Mesenchymal stem cell (in vitro differentiated cells and primary cell): ENCODE measurements at regions not wholly inside any gene's neighbourhood (a gene's known extent, or its start where the extent isn't known, plus 50 kb on each side); places are given as distances from the start of the nearest gene placed in this dataset.
"Not testable (repeated sequence)": the region's sequence is repeated elsewhere in the genome, so short reads cannot be mapped to it uniquely, and the experiment has no call there.

Experiments
- DNase-seq: peaks from one replicate; pipeline ENCODE4 v3.0.0-alpha.2; 2013
- H2AFZ ChIP-seq: one replicate; pipeline ENCODE4 v1.6.1; 2013; ENCODE audit warnings: low read depth, mild to moderate bottlenecking, control low read depth, inconsistent platforms, low read length, moderate library complexity
- H2AK5ac ChIP-seq: 2 replicates; pipeline ENCODE4 v1.6.1; 2013; ENCODE audit warnings: low read length, moderate library complexity, mild to moderate bottlenecking, inconsistent platforms; ENCODE audit not compliant: severe bottlenecking
- H2BK120ac ChIP-seq: one replicate; pipeline ENCODE4 v1.6.1; 2013; ENCODE audit warnings: low read depth, mild to moderate bottlenecking, inconsistent platforms, low read length, moderate library complexity
- H2BK12ac ChIP-seq, 2 experiments: one replicate each; pipeline ENCODE4 v1.6.1; 2013; ENCODE audit warnings: inconsistent platforms in 2 of 2, low read length in 2 of 2, mild to moderate bottlenecking in 2 of 2, moderate library complexity in 2 of 2, control low read depth in 1 of 2
- H2BK15ac ChIP-seq: one replicate; pipeline ENCODE4 v1.6.1; 2013; ENCODE audit warnings: mild to moderate bottlenecking, low read depth, inconsistent platforms; ENCODE audit not compliant: poor library complexity, severe bottlenecking
- H2BK5ac ChIP-seq: 2 replicates; pipeline ENCODE4 v1.6.1; 2013; ENCODE audit warnings: low read depth, mild to moderate bottlenecking, low read length, control low read depth, inconsistent platforms; ENCODE audit not compliant: poor library complexity, severe bottlenecking
- H3K14ac ChIP-seq, 2 experiments: one replicate each; pipeline ENCODE4 v1.6.1; 2013; ENCODE audit warnings: inconsistent platforms in 2 of 2, low read length in 2 of 2, control low read depth in 1 of 2, mild to moderate bottlenecking in 1 of 2, moderate library complexity in 1 of 2
- H3K18ac ChIP-seq, 2 experiments: one replicate each; pipeline ENCODE4 v1.6.1; 2013; ENCODE audit warnings: inconsistent platforms in 2 of 2, low read length in 2 of 2, control low read depth in 1 of 2, low read depth in 1 of 2, mild to moderate bottlenecking in 1 of 2
- H3K23ac ChIP-seq, 2 experiments: one replicate each; pipeline ENCODE4 v1.6.1; 2013; ENCODE audit warnings: inconsistent platforms in 2 of 2, low read length in 2 of 2, mild to moderate bottlenecking in 2 of 2, moderate library complexity in 2 of 2, control low read depth in 1 of 2
- H3K27ac ChIP-seq: 2 replicates; pipeline ENCODE4 v1.5.1; 2013; ENCODE audit warnings: mild to moderate bottlenecking, moderate library complexity, low read length, control low read depth, inconsistent platforms; ENCODE audit not compliant: poor library complexity, severe bottlenecking
- H3K27me3 ChIP-seq, 2 experiments: 2 replicates each; pipeline versions ENCODE4 v1.6.1 to v1.7.0; 2013; ENCODE audit warnings: low read length in 2 of 2, mild to moderate bottlenecking in 2 of 2, moderate library complexity in 2 of 2, control low read depth in 1 of 2, inconsistent platforms in 1 of 2; ENCODE audit not compliant: control insufficient read depth in 1 of 2, insufficient read depth in 1 of 2
- H3K36me3 ChIP-seq, 2 experiments: 2 replicates each; pipeline versions ENCODE4 v1.6.1 to v1.7.0; 2013; ENCODE audit warnings: low read length in 2 of 2, control low read depth in 1 of 2, inconsistent platforms in 1 of 2, low read depth in 1 of 2, mild to moderate bottlenecking in 1 of 2; ENCODE audit not compliant: insufficient read depth in 2 of 2, control insufficient read depth in 1 of 2
- H3K4ac ChIP-seq, 2 experiments: one replicate each; pipeline ENCODE4 v1.6.1; 2013; ENCODE audit warnings: inconsistent platforms in 2 of 2, low read length in 2 of 2, mild to moderate bottlenecking in 2 of 2, moderate library complexity in 2 of 2, control low read depth in 1 of 2, low read depth in 1 of 2
- H3K4me1 ChIP-seq: 2 replicates; pipeline ENCODE4 v1.6.1; 2013; ENCODE audit warnings: low read depth, low read length, control low read depth; ENCODE audit not compliant: control insufficient read depth, insufficient read depth
- H3K4me2 ChIP-seq: 2 replicates; pipeline ENCODE4 v1.6.1; 2013; ENCODE audit warnings: low read length, mild to moderate bottlenecking, inconsistent platforms; ENCODE audit not compliant: poor library complexity, severe bottlenecking
- H3K4me3 ChIP-seq, 2 experiments: 2 replicates each; pipeline versions ENCODE4 v1.5.1 to v1.7.0; 2013; ENCODE audit warnings: low read length in 2 of 2, mild to moderate bottlenecking in 2 of 2, control low read depth in 1 of 2, low read depth in 1 of 2; ENCODE audit not compliant: insufficient read depth in 1 of 2
- H3K79me1 ChIP-seq: replicated peaks from 2 replicates; pipeline ENCODE4 v1.6.1; 2013; ENCODE audit warnings: mild to moderate bottlenecking, control low read depth, low read length, inconsistent platforms; ENCODE audit not compliant: poor library complexity, severe bottlenecking
- H3K9ac ChIP-seq: 2 replicates; pipeline ENCODE4 v1.7.0; 2013; ENCODE audit warnings: mild to moderate bottlenecking, low read length, moderate library complexity
- H3K9me3 ChIP-seq: 2 replicates; pipeline ENCODE4 v1.7.0; 2013; ENCODE audit warnings: mild to moderate bottlenecking, low read length; ENCODE audit not compliant: control insufficient read depth
- H4K8ac ChIP-seq: one replicate; pipeline ENCODE4 v1.6.1; 2013; ENCODE audit warnings: inconsistent platforms, mild to moderate bottlenecking, low read length, moderate library complexity
- H4K91ac ChIP-seq: one replicate; pipeline ENCODE4 v1.6.1; 2013; ENCODE audit warnings: mild to moderate bottlenecking, low read length, inconsistent platforms
- WGBS: methylation state at CpG from one replicate; pipeline ENCODE4 v1.1.7; 2013; ENCODE audit warnings: mixed read lengths; 5-methylcytosine and 5-hydroxymethylcytosine counted together

DNA sequence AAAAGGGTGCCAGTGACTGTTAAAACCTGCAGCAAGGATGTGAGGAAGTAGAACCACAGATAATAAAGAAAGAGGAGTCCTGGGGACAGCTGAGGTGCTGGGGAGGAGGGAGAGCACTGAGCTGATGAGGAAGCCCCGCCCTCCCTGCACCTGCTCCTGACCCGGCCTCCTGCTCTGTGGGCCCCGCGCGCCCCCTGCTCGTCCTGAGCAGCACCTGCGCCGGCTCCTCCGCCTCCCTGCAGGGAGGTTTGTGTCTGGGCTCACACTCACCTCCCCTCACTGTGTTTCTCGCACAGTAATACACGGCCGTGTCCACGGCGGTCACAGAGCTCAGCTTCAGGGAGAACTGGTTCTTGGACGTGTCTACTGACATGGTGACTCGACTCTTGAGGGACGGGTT, 797.6 kb downstream of the TMEM121 start:
- H2AFZ ChIP-seq, result not testable (repeated sequence)
- WGBS, result 85% methylated on average over 17 of the region's 17 CpGs

DNA sequence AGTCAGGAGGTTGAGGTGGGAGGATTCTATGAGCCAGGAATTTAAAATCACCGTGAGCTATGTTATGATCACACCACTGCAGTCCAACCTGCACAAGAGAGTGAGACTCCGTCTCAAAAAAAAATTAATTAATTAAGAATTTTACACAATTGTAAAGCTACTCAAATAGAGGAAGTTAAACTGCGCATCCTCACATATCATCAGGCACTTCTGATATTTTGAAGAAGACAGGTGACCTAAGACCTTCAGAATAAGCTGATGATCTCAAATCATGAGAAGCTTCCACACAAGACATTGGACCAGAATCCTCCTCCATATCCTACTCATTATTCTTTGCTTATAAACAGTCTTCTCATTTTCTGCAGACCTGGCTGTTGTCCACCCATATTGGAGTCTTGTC, 800.9 kb downstream of the TMEM121 start:
- Histone ChIP-seq H3K4me3 (no peak overlapping the region), H3K36me3 (no peaks in the 10 kb centered on the region), H3K9me3 (no peaks in the 10 kb centered on the region), H4K91ac (no peak overlapping the region), H2BK15ac (no peak overlapping the region), H3K27ac (no peak overlapping the region), H2BK5ac (no peak overlapping the region), H3K4me2 (no peak overlapping the region), H2AFZ (no peak overlapping the region), H2AK5ac (no peak overlapping the region), H3K18ac (no peak overlapping the region), H3K9ac (no peak overlapping the region), H3K4me1 (no peaks in the 10 kb centered on the region), H3K23ac (no peak overlapping the region), H3K79me1 (no peaks in the 10 kb centered on the region), H2BK120ac (no peak overlapping the region), H2BK12ac (no peak overlapping the region), H3K14ac (no peak overlapping the region), H3K4ac (no peak overlapping the region), H3K27me3 (no peaks in the 10 kb centered on the region), H4K8ac (no peak overlapping the region)
- 63% methylated on average over 2 of the region's 3 CpGs for WGBS
- no peak for DNase-seq

More for the DNA sequence above, 797.6 kb downstream of the TMEM121 start:
- H3K4me2 ChIP-seq, H3K36me3 ChIP-seq, H3K4me3 ChIP-seq, H3K9ac ChIP-seq, H3K27me3 ChIP-seq, H2BK120ac ChIP-seq, H3K4me1 ChIP-seq, H2AK5ac ChIP-seq, H2BK12ac ChIP-seq, H3K4ac ChIP-seq, H3K27ac ChIP-seq, H3K23ac ChIP-seq, H3K18ac ChIP-seq, DNase-seq, H4K8ac ChIP-seq, H2BK5ac ChIP-seq, H4K91ac ChIP-seq, H3K9me3 ChIP-seq, H3K79me1 ChIP-seq, H2BK15ac ChIP-seq, H3K14ac ChIP-seq: not testable (repeated sequence)

- H3K79me1 ChIP-seq, H2AFZ ChIP-seq, H4K8ac ChIP-seq, H3K27me3 ChIP-seq, H3K4me2 ChIP-seq, H3K4ac ChIP-seq, H2AK5ac ChIP-seq, H2BK15ac ChIP-seq, H3K9me3 ChIP-seq, H3K23ac ChIP-seq, H3K27ac ChIP-seq, H3K4me3 ChIP-seq, DNase-seq, H3K36me3 ChIP-seq, H2BK12ac ChIP-seq, H3K4me1 ChIP-seq, H3K14ac ChIP-seq, H3K18ac ChIP-seq, H2BK5ac ChIP-seq, H3K9ac ChIP-seq, H2BK120ac ChIP-seq, H4K91ac ChIP-seq: not testable (repeated sequence)
- 92% methylated on average over 1 of the region's 4 CpGs for WGBS
Observed at GRCh38 chr14:106327702-106328353, 801.4 kb downstream of the TMEM121 start.

GRCh38 chr14:106329243-106329642, 802.9 kb downstream of the TMEM121 start:
- H3K36me3 ChIP-seq, H3K9ac ChIP-seq, H2BK120ac ChIP-seq, H2BK5ac ChIP-seq, H3K14ac ChIP-seq, H2BK12ac ChIP-seq, H4K8ac ChIP-seq, H3K9me3 ChIP-seq, H2AFZ ChIP-seq, H3K4me3 ChIP-seq, H2BK15ac ChIP-seq, H3K27me3 ChIP-seq, DNase-seq, H3K4me1 ChIP-seq, H2AK5ac ChIP-seq, H4K91ac ChIP-seq, H3K4me2 ChIP-seq, H3K23ac ChIP-seq, H3K79me1 ChIP-seq, H3K27ac ChIP-seq, H3K18ac ChIP-seq, H3K4ac ChIP-seq: not testable (repeated sequence)
- WGBS, result no CpG with 5 or more reads among the region's 4 CpGs
